GM12873 (cell line): ENCODE measurements at regions not wholly inside any gene's neighbourhood (a gene's known extent, or its start where the extent isn't known, plus 50 kb on each side); places are given as distances from the start of the nearest gene placed in this dataset.

Experiments
- TF ChIP-seq, protein P1 (sequence below): IDR thresholded peaks from 2 replicates; pipeline ENCODE4 v1.5.1; 2012; ENCODE audit warnings: low read depth, mild to moderate bottlenecking, moderate library complexity, low read length, control low read depth; ENCODE audit not compliant: insufficient read depth; ENCODE audit errors: missing control alignments

DNA sequence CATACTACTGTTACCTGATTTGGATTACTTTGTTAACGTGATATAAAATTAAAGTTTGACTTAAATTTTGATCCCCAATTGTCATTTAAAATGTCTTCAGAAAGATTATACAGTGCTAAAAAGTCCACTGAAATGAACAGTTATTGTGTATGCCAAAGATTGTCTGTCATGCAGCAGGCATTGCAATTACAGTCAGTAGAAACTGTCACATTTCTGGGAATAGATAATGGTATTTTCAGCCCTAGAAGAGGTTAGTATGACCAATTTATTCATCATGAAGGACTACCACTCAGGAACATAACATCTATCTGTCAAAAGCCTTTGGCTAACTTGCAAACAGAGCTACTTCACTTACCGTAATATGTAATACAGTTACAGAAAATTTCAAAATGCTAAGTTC lies 852.5 kb upstream of the TENM4 start:
- TF ChIP-seq, protein P1, sequence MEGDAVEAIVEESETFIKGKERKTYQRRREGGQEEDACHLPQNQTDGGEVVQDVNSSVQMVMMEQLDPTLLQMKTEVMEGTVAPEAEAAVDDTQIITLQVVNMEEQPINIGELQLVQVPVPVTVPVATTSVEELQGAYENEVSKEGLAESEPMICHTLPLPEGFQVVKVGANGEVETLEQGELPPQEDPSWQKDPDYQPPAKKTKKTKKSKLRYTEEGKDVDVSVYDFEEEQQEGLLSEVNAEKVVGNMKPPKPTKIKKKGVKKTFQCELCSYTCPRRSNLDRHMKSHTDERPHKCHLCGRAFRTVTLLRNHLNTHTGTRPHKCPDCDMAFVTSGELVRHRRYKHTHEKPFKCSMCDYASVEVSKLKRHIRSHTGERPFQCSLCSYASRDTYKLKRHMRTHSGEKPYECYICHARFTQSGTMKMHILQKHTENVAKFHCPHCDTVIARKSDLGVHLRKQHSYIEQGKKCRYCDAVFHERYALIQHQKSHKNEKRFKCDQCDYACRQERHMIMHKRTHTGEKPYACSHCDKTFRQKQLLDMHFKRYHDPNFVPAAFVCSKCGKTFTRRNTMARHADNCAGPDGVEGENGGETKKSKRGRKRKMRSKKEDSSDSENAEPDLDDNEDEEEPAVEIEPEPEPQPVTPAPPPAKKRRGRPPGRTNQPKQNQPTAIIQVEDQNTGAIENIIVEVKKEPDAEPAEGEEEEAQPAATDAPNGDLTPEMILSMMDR: no peak

DNA sequence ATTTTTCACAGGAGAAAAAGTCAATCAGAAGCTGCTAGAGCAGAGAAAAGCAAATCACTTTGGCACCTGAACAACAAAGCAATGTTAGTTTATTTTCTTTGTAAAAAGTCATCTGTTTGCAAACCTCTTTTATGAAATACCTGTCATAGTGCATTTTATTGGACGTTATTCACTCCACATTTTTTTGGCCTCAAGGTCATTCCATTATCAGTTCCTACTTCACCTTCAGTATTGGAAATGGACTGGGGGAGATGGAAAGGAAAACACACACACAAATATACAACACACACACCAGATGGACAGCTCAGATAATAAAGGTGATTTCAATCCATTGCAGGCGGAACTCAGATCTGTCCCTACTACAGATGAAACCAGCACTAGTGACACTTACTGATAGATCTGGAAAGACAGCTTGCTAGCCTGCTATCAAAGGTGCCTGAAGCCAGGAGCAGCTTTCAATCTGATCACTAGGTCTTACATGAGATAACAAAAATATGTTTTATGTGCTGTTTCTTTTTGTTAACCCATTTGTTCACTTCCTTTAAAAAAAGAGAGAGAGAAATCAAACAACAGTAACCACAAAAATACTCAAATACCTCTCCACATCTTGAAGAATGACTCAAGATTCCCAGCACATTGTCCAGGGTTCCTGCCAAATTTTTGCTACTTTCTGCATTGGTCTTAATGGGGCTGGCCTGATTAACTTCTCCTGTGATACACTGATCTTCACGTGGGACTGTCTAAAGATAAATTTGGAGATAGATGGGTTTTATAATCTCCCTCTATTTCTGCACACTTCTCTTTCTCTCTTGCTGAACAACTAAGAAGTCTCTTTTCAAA lies 844.3 kb upstream of the TENM4 start:
- TF ChIP-seq, protein P1: no peak

DNA sequence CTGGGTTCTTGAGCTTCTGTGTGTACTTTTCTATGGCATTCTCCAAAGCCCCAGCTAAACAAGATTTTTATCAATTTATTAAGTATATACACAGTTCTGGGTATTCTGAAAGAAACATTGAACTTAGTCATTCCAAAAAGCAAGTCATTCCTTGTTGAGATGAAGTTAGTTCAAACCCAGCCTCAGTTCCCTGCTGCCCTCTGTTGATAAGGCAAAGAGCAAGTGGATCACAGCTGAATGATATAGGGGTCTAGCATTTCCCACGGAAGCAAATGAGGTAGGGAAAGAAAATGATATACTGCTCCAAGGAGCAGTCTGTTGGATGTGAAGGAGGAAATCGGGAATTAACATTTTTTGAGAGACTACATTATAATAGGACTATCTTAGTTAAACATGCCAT lies 841.8 kb upstream of the TENM4 start:
- TF ChIP-seq, protein P1: no peak

DNA sequence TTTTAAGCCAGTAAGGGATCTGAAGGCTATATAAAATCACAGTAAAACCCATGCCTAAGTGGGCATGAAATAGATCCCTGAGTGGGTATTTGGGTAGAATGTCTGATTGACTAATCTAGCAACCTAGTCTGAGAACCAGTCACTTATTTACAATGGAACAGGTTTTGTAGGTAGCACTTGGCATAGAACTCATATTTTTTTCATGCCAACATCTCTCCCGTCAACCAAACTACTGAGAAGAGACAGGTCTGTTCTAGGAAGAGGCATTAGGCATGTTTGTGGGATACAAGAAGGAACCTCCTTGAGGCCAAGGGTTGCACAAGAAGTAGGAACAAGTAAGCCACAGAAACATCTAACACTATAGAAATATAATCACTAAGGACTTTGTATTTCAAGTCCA lies 840.4 kb upstream of the TENM4 start:
- TF ChIP-seq, protein P1: no peak

DNA sequence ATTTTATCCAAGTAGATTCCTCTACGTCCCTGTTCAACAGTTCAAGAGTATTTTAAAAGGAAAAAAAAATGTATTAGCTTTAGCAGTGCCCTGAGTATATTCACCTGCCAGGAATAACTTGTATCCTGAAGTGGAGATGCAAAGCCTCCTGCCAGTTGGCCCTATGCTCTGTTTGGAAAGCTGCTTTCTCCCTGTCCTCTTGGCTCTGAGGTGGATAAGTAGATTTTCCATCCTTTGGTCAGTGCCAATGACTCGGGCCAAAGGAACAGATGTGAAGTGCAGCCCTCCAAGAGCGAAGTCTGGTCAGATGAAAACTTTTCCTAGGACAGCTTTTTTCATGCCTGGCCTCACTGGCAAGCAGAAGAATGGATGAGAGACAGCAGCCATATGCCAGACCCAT lies 839.9 kb upstream of the TENM4 start:
- TF ChIP-seq, protein P1: no peak

DNA sequence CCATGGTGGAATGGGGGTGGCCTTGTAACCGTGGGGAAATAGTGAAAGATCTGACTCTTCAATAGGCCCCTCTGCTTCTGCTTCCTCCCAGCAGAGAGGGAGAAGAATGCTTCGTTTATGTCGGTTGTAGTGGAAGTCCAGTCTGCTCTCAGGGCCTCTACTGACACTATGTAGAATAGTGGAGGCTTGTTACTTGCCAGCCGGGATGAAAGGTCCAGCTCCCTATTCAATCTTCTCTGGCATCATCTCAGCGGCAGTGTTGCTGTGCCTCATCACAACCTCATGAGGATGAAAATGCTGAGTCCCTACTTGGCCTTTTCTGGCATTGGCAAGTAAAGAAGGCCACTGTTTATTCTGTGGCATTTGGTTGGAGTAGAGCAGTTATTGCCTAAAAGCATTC lies 820.9 kb upstream of the TENM4 start:
- TF ChIP-seq, protein P1: no peak

DNA sequence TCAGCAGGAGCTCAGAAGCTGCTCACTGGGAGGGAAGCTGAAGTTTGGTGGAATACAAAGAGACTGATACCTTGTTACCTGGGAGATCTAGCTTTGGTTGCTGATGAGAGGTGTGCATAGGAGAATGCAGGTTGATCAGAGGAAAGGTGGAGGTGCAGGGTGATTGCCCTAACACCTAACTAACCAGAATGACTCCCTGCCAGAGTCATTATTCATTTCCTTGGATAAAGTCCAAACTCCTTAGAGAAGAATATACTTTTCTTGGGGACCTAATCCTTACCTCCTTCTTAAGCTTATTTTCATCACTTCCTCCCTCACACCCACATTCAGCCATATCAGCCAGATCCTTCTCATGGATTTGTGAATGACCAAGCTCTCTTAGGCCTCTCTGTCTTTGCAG lies 814.2 kb upstream of the TENM4 start:
- TF ChIP-seq, protein P1: no peak

DNA sequence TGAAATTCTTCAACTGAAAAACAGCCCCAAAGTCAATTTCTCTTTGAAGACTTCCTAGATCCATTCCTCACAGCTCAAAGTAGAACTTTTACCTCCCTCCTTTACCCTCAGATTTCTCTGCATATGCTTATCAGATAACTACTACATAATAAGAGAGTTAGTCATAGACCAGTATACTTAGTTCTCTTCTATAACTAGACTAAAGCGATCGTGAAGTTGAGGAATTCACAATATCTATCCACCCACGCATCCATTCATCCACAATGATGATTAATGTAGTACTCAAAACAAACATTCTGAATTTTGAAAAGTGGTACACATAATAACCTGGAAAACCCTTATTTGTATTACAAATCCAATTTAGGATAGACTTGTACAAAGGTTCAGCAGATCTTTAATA lies 800.9 kb upstream of the TENM4 start:
- TF ChIP-seq, protein P1: no peak
